SU-DHL-6 (cell line): ENCODE measurements at regions not wholly inside any gene's neighbourhood (a gene's known extent, or its start where the extent isn't known, plus 50 kb on each side); places are given as distances from the start of the nearest gene placed in this dataset.

Experiments
- CTCF ChIP-seq: fragments of 200-600 bp; sonication (generic); IDR thresholded peaks from one replicate; pipeline ENCODE4 v1.5.1; 2017; ENCODE audit warnings: antibody characterized with exemption, mild to moderate bottlenecking, low read length, moderate library complexity; ENCODE audit not compliant: insufficient read depth, poor library complexity, severe bottlenecking
- EZH2phosphoT487 ChIP-seq: fragments of 200-600 bp; sonication (generic), shearing (Covaris generic); conservative IDR thresholded peaks from 2 replicates; pipeline ENCODE4 v1.6.1; 2018; ENCODE audit warnings: mild to moderate bottlenecking, antibody characterized with exemption, low read length, moderate library complexity, mixed read lengths

- TF ChIP-seq CTCF (no peak), EZH2phosphoT487 (no peak)
Observed at GRCh38 chr17:21595086-21595485, 97.2 kb upstream of the KCNJ18 start.
